ENCODE measurements at regions not wholly inside any gene's neighbourhood (a gene's known extent, or its start where the extent isn't known, plus 50 kb on each side); places are given as distances from the start of the nearest gene placed in this dataset.

DNA sequence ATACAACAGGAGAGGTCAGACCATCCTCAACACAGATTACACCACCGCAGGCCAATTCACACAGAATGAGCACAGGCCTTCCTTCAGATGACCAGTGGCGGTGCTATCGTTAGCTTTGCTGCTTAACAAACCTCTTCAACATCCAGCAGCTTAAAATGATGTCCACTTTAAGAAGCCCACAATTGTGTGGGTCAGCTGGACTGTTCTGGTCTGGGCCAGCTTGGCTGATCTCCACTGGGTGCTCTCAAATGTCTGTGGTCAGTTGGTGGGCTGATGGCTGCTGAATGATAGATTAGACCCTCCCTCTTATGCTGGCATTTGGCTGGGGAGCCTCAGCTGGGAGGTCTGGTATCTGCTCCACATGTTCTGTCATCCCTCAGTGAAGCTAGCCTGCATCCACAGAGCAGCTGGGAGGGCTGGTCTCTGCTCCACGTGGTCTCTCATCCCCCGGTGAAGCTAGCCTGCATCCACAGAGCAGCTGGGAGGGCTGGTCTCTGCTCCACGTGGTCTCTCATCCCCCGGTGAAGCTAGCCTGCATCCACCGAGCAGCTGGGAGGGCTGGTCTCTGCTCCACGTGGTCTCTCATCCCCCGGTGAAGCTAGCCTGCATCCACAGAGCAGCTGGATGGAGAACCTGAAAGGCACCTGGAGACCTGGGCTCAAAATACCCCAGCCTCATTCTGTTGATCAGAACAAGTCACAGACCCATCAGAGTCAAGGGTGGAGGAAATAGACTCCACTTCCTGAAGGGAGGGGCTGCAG, 203.6 kb upstream of the DIO3 start:
- TF ChIP-seq, protein P1, sequence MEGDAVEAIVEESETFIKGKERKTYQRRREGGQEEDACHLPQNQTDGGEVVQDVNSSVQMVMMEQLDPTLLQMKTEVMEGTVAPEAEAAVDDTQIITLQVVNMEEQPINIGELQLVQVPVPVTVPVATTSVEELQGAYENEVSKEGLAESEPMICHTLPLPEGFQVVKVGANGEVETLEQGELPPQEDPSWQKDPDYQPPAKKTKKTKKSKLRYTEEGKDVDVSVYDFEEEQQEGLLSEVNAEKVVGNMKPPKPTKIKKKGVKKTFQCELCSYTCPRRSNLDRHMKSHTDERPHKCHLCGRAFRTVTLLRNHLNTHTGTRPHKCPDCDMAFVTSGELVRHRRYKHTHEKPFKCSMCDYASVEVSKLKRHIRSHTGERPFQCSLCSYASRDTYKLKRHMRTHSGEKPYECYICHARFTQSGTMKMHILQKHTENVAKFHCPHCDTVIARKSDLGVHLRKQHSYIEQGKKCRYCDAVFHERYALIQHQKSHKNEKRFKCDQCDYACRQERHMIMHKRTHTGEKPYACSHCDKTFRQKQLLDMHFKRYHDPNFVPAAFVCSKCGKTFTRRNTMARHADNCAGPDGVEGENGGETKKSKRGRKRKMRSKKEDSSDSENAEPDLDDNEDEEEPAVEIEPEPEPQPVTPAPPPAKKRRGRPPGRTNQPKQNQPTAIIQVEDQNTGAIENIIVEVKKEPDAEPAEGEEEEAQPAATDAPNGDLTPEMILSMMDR (IDR thresholded peaks at IDR 0.05; ENCODE audit: unreplicated experiment in 3 of 3), result no peak
- H3K27ac Mint-ChIP-seq, result no peak overlapping the region
- H3K9me3 Mint-ChIP-seq, result peaks cover 23% of the 10 kb centered on the region
- peaks cover 13% of the 10 kb centered on the region for H3K27me3 Mint-ChIP-seq (ENCODE audit: low read depth)
- H3K36me3 Mint-ChIP-seq (ENCODE audit: low read depth), result no peaks in the 10 kb centered on the region
- no peak overlapping the region for H3K4me3 Mint-ChIP-seq
- peaks cover 39% of the 10 kb centered on the region for H3K4me1 Mint-ChIP-seq

DNA sequence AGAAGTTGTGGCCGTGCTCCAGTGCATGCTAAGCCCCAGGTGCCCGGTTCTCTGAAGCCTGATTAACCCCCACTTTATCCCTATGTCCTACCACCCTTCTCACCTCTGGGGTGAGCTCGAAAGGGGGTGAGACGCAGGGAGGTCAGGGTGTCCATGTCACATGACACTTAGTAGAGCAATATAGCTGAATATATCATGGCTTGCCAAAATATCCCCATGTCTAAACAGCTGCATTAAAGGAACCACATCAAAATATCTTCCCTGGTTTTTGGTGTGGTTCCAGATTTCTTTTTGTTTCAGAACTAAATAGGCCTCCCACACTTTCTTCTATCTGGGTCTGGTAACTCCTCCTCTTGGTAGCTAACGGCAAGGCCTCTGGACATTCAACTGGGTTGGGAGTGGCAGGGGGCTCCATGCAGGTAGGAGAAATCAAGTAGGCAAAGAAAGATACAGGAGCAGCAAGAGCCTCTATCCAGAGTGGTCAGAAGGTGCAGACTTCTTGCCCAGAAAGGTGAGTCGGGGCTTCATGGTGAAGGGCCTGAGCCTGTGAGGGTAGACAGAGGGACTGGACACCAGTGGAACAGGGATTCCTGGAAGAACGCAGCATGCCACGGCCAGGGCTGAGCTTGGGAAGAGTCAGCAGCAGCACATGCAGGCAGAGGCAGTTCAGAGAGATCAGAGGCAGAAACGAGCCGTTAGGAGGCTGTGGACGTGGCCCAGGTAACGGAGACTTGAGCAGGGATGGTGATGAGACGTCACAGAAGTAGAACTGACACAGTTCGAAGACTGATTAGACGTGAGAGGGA, 202.8 kb upstream of the DIO3 start:
- Mint-ChIP-seq H3K4me1 (peaks cover 47% of the 10 kb centered on the region), H3K36me3 (ENCODE audit: low read depth) (no peaks in the 10 kb centered on the region), H3K27me3 (ENCODE audit: low read depth) (peaks cover 13% of the 10 kb centered on the region), H3K27ac (peak overlapping the region; percentile 81 to 89 (median 89)), H3K9me3 (peaks cover 19% of the 10 kb centered on the region), H3K4me3 (peak overlapping the region in 2 of 3 experiments; percentile 6 to 8)
- TF ChIP-seq, protein P1 (IDR thresholded peaks at IDR 0.05; ENCODE audit: unreplicated experiment in 3 of 3), result no peak

DNA sequence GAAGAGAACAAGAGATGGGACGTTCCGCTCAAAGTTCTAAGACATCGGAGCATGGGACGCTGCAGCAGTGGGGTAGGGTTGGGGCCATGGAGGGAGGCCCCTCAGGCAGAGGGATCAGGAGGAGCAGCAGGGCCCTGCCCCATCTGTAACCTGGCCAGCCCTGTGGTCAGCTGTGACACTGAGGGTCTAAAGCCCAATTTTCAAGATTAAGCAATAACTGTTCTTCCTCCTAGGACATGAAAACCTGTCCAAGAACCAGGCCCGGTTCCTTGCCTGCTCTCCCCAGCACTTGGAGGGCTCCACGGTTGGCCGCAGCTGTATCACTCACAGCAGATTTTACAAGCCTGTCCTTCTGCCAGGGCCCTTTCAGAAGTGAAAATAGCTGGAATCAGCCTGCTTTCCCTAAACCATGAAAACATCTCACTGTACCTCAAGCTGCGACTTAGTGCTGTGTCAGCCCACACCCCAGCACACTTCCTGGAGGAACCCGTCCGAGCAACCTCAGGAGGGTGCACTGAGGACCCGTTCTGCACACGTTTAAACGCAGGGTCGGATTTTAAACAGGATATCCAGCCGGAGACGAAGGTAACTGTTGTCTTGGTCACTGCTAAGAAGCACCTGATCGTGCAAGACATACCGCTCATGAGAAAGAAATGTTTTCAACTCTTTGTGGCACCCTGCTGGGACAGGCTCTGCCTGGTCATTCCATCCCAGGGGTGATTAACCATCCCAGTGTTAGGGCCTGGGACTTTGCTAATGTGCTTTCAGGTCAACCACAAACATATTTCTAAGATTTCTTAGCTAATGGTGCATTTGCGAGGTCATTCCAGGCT, 201.9 kb upstream of the DIO3 start:
- Mint-ChIP-seq H3K4me3 (peak overlapping the region in 2 of 3 experiments; percentile 6 to 40), H3K4me1 (peaks cover 56% of the 10 kb centered on the region), H3K27me3 (ENCODE audit: low read depth) (peaks cover 16% of the 10 kb centered on the region), H3K9me3 (peaks cover 12% of the 10 kb centered on the region), H3K36me3 (ENCODE audit: low read depth) (no peaks in the 10 kb centered on the region), H3K27ac (peak overlapping the region; percentile 81 to 89 (median 89))
- TF ChIP-seq, protein P1 (IDR thresholded peaks at IDR 0.05; ENCODE audit: unreplicated experiment in 3 of 3), result no peak

DNA sequence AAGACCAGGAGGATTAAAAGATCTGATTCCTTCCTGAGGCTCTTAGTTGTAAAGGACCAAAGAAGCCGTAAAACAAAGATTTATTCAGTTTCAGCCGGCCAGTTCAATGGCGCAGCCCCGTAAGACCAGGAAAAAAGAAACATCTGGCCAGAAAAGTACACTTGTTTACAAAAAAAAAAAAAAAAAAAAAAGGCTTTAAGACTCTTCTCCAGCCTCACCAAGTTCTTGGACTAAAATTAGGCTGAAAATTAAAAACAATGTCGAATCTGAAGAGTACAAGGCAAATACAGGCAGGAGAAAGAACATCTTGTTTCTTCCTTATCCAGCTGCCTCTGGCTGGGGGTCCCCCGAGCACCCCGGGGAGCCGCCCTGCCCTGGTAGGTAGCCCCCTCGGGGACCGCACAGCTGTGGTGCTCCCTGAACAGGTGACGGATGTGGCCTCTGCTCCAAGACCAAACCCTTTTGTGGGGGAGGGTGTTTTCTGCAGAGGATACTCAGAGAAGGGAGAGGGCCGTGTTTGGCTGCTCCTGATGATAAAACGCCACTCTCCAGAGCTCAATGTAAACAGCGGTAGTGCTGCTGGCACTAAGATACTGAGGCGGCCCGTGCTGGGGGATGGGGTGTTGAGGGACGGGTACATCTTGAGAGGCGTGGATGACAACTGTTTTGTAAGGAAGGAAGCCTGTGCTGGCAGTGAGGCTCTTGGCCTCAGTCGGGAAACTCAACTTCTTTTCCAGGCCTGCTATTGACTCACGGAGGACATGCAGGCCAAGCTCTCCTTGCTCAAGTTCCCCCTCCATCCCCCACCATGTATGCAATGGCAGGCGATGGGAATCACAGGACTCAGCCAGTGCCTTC, 201.0 kb upstream of the DIO3 start:
- H3K9me3 Mint-ChIP-seq, result peaks cover 5% of the 10 kb centered on the region
- H3K4me1 Mint-ChIP-seq, result peaks cover 64% of the 10 kb centered on the region
- H3K4me3 Mint-ChIP-seq, result peak overlapping the region in 1 of 3 experiments; percentile 37
- peak overlapping the region; percentile 81 to 89 (median 89) for H3K27ac Mint-ChIP-seq
- no peaks in the 10 kb centered on the region for H3K36me3 Mint-ChIP-seq (ENCODE audit: low read depth)
- TF ChIP-seq, protein P1 (IDR thresholded peaks at IDR 0.05; ENCODE audit: unreplicated experiment in 3 of 3), result no peak
- H3K27me3 Mint-ChIP-seq (ENCODE audit: low read depth), result peaks cover 19% of the 10 kb centered on the region

DNA sequence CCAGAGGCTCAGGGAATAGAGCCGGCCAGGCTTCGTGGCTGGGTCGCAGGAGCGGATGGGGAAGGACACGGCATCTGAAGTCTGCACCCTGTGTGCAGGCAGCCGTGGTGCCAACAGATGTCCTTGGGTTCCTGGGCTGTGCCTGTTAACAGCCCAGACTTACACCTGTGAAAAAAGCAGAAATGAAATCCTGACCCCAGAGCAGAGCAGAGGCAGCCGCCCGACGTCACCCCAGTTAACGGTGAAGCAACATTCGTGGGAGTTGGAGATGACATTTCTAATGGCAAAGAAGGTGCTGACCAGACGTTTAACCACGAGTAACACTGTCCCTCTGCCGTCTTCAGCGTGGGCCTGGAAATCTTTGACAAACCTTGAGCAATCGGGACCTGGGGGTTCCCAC, 200.3 kb upstream of the DIO3 start:
- peak overlapping the region; percentile 81 to 89 (median 89) for H3K27ac Mint-ChIP-seq
- no peaks in the 10 kb centered on the region for H3K36me3 Mint-ChIP-seq (ENCODE audit: low read depth)
- no peaks in the 10 kb centered on the region for H3K9me3 Mint-ChIP-seq
- peak overlapping the region in 1 of 3 experiments; percentile 32 for H3K4me3 Mint-ChIP-seq
- peaks cover 23% of the 10 kb centered on the region for H3K27me3 Mint-ChIP-seq (ENCODE audit: low read depth)
- TF ChIP-seq, protein P1 (IDR thresholded peaks at IDR 0.05; ENCODE audit: unreplicated experiment in 3 of 3), result no peak
- H3K4me1 Mint-ChIP-seq, result peaks cover 70% of the 10 kb centered on the region

Data from nephron (organoid).